Skeletal muscle tissue (tissue), 3 donors: ENCODE measurements at regions not wholly inside any gene's neighbourhood (a gene's known extent, or its start where the extent isn't known, plus 50 kb on each side); places are given as distances from the start of the nearest gene placed in this dataset.

Experiments used
- H3K27ac ChIP-seq: one replicate; pipeline ENCODE4 v1.7.0; 2013; ENCODE audit warnings: mild to moderate bottlenecking, low read depth, low read length, inconsistent platforms
- H3K27me3 ChIP-seq, 3 donors: one replicate each; pipeline ENCODE4 v1.7.0; 2013; ENCODE audit warnings: low read length in 3 of 3; ENCODE audit not compliant: control insufficient read depth in 3 of 3, insufficient read depth in 3 of 3
- H3K36me3 ChIP-seq, 3 donors: one replicate each; pipeline ENCODE4 v1.7.0; 2013; ENCODE audit warnings: low read length in 3 of 3; ENCODE audit not compliant: control insufficient read depth in 3 of 3, insufficient read depth in 3 of 3
- H3K4me1 ChIP-seq, 3 donors: one replicate each; pipeline ENCODE4 v1.7.0; 2013; ENCODE audit warnings: low read length in 3 of 3, mild to moderate bottlenecking in 3 of 3; ENCODE audit not compliant: control insufficient read depth in 3 of 3, insufficient read depth in 3 of 3
- H3K4me3 ChIP-seq, 3 donors: one replicate each; pipeline ENCODE4 v1.7.0; 2013; ENCODE audit warnings: low read length in 3 of 3
- H3K9ac ChIP-seq, 3 donors: one replicate each; pipeline ENCODE4 v1.7.0; 2013; ENCODE audit warnings: low read length in 3 of 3, mild to moderate bottlenecking in 3 of 3, moderate library complexity in 2 of 3, low read depth in 1 of 3
- H3K9me3 ChIP-seq, 3 donors: one replicate each; pipeline ENCODE4 v1.7.0; 2013; ENCODE audit warnings: low read length in 3 of 3; ENCODE audit not compliant: control insufficient read depth in 3 of 3
- donor health status: Osteomylitis.

GRCh38 chr4:96471956-96472867 lies 632.3 kb downstream of the PDHA2 start:
- Histone ChIP-seq H3K4me3 (no peak overlapping the region), H3K27me3 (no peaks in the 10 kb centered on the region), H3K27ac (no peak overlapping the region), H3K9me3 (no peaks in the 10 kb centered on the region), H3K9ac (no peak overlapping the region), H3K4me1 (no peaks in the 10 kb centered on the region), H3K36me3 (no peaks in the 10 kb centered on the region)

- Histone ChIP-seq H3K27me3 (no peaks in the 10 kb centered on the region), H3K4me3 (no peak overlapping the region), H3K9me3 (no peaks in the 10 kb centered on the region), H3K27ac (no peak overlapping the region), H3K9ac (no peak overlapping the region), H3K36me3 (no peaks in the 10 kb centered on the region), H3K4me1 (no peaks in the 10 kb centered on the region)
Observed at GRCh38 chr4:96473246-96473645, 633.4 kb downstream of the PDHA2 start.

GRCh38 chr4:96483308-96484030 lies 643.6 kb downstream of the PDHA2 start:
- Histone ChIP-seq H3K36me3 (no peaks in the 10 kb centered on the region), H3K9ac (no peak overlapping the region), H3K9me3 (no peaks in the 10 kb centered on the region), H3K4me1 (no peaks in the 10 kb centered on the region), H3K4me3 (no peak overlapping the region), H3K27me3 (no peaks in the 10 kb centered on the region), H3K27ac (no peak overlapping the region)

- no peaks in the 10 kb centered on the region for H3K4me1 ChIP-seq
- no peaks in the 10 kb centered on the region for H3K27me3 ChIP-seq
- no peak overlapping the region for H3K27ac ChIP-seq
- no peak overlapping the region for H3K9ac ChIP-seq
- H3K36me3 ChIP-seq = no peaks in the 10 kb centered on the region
- H3K9me3 ChIP-seq = no peaks in the 10 kb centered on the region
- H3K4me3 ChIP-seq = no peak overlapping the region
Observed at GRCh38 chr4:96486563-96486962, 646.7 kb downstream of the PDHA2 start.

GRCh38 chr4:96497621-96498020 lies 657.7 kb downstream of the PDHA2 start:
- H3K4me3 ChIP-seq = no peak overlapping the region
- H3K27me3 ChIP-seq = no peaks in the 10 kb centered on the region
- H3K4me1 ChIP-seq = no peaks in the 10 kb centered on the region
- no peaks in the 10 kb centered on the region for H3K36me3 ChIP-seq
- H3K27ac ChIP-seq = no peak overlapping the region
- no peak overlapping the region for H3K9ac ChIP-seq
- peaks cover 0 to 3% (median 0%) of the 10 kb centered on the region in 3 donors for H3K9me3 ChIP-seq

GRCh38 chr4:96504386-96504785 lies 664.5 kb downstream of the PDHA2 start:
- no peaks in the 10 kb centered on the region for H3K36me3 ChIP-seq
- no peak overlapping the region for H3K4me3 ChIP-seq
- H3K27ac ChIP-seq = no peak overlapping the region
- no peaks in the 10 kb centered on the region for H3K27me3 ChIP-seq
- no peak overlapping the region for H3K9ac ChIP-seq
- no peaks in the 10 kb centered on the region for H3K9me3 ChIP-seq
- H3K4me1 ChIP-seq = no peaks in the 10 kb centered on the region

- Histone ChIP-seq H3K9me3 (no peaks in the 10 kb centered on the region), H3K4me3 (no peak overlapping the region), H3K9ac (no peak overlapping the region), H3K4me1 (no peaks in the 10 kb centered on the region), H3K36me3 (no peaks in the 10 kb centered on the region), H3K27ac (no peak overlapping the region), H3K27me3 (no peaks in the 10 kb centered on the region)
Observed at GRCh38 chr4:96509039-96509741, 669.3 kb downstream of the PDHA2 start.

GRCh38 chr4:96519291-96519690 lies 679.4 kb downstream of the PDHA2 start:
- Histone ChIP-seq H3K4me1 (no peaks in the 10 kb centered on the region), H3K27ac (no peak overlapping the region), H3K27me3 (no peaks in the 10 kb centered on the region), H3K9ac (no peak overlapping the region), H3K36me3 (no peaks in the 10 kb centered on the region), H3K9me3 (peaks cover 0 to 3% (median 0%) of the 10 kb centered on the region in 3 donors), H3K4me3 (no peak overlapping the region)

GRCh38 chr4:96521046-96521536 lies 681.2 kb downstream of the PDHA2 start:
- H3K9me3 ChIP-seq = peaks cover 0 to 3% (median 0%) of the 10 kb centered on the region in 3 donors
- H3K27ac ChIP-seq = no peak overlapping the region

More at GRCh38 chr4:96521046-96521536, 681.2 kb downstream of the PDHA2 start:
- Histone ChIP-seq H3K4me1 (no peaks in the 10 kb centered on the region), H3K4me3 (no peak overlapping the region), H3K9ac (no peak overlapping the region), H3K36me3 (no peaks in the 10 kb centered on the region), H3K27me3 (no peaks in the 10 kb centered on the region)
